ENCODE measurements at regions not wholly inside any gene's neighbourhood (a gene's known extent, or its start where the extent isn't known, plus 50 kb on each side); places are given as distances from the start of the nearest gene placed in this dataset.

DNA sequence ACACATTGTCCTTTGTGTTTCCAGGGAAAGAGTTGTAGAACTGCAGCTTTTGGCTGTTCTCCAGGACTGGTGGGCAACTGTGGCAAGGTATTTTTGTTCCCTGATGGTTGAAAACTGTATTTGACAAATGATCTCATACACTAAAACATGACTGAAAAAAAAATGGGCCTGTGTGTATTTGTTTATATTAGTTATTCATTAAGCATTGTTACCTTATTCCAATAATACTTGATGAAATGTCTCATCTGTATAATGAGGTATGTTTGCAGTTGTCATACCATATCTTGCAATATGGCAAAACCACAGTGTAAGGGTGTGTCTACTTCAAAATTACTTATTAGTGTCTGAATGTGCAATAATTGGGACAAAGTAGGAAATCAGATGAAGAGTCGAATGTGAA, 479.4 kb upstream of the NOVA1 start:
- Histone ChIP-seq H3F3A (ENCODE audit: insufficient read depth, low read length, poor library complexity, severe bottlenecking) (no peaks in the 10 kb centered on the region), H3K9me3 (ENCODE audit: low read length) (no peaks in the 10 kb centered on the region), H3K36me3 (ENCODE audit: insufficient read depth, low read length) (no peaks in the 10 kb centered on the region), H3K4me3 (ENCODE audit: low read length) (no peak overlapping the region), H3K79me2 (replicated peaks; ENCODE audit: insufficient read depth, low read length) (no peaks in the 10 kb centered on the region), H3K9me2 (ENCODE audit: insufficient read depth, low read length) (no peaks in the 10 kb centered on the region), H4K20me1 (ENCODE audit: insufficient read depth) (no peaks in the 10 kb centered on the region), H3K4me2 (ENCODE audit: low read length) (no peak overlapping the region), H2AFZ (ENCODE audit: low read depth, low read length) (no peak overlapping the region), H3K27ac (ENCODE audit: low read length) (no peak overlapping the region), H3K9ac (ENCODE audit: low read length) (no peak overlapping the region), H3K27me3 (ENCODE audit: insufficient read depth, low read depth, low read length) (no peaks in the 10 kb centered on the region)
- TF ChIP-seq MXI1 (conservative IDR thresholded peaks at IDR 0.05; ENCODE audit: poor library complexity, severe bottlenecking) (no peak), TAF1 (IDR thresholded peaks at IDR 0.05; ENCODE audit: low read depth) (no peak), EP300 (conservative IDR thresholded peaks at IDR 0.05; ENCODE audit: poor library complexity, severe bottlenecking) (no peak), SMC3 (conservative IDR thresholded peaks at IDR 0.05; ENCODE audit: poor library complexity) (no peak), POLR2AphosphoS5 (IDR thresholded peaks at IDR 0.05) (no peak), EZH2 (IDR thresholded peaks at IDR 0.05; ENCODE audit: borderline replicate concordance, insufficient read depth, low read length, poor library complexity, severe bottlenecking) (no peak), RAD21 (conservative IDR thresholded peaks at IDR 0.05) (no peak)
- TF ChIP-seq, protein P1, sequence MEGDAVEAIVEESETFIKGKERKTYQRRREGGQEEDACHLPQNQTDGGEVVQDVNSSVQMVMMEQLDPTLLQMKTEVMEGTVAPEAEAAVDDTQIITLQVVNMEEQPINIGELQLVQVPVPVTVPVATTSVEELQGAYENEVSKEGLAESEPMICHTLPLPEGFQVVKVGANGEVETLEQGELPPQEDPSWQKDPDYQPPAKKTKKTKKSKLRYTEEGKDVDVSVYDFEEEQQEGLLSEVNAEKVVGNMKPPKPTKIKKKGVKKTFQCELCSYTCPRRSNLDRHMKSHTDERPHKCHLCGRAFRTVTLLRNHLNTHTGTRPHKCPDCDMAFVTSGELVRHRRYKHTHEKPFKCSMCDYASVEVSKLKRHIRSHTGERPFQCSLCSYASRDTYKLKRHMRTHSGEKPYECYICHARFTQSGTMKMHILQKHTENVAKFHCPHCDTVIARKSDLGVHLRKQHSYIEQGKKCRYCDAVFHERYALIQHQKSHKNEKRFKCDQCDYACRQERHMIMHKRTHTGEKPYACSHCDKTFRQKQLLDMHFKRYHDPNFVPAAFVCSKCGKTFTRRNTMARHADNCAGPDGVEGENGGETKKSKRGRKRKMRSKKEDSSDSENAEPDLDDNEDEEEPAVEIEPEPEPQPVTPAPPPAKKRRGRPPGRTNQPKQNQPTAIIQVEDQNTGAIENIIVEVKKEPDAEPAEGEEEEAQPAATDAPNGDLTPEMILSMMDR (IDR thresholded peaks at IDR 0.05; ENCODE audit: poor library complexity, severe bottlenecking) = no peak
- TF ChIP-seq, protein P2, sequence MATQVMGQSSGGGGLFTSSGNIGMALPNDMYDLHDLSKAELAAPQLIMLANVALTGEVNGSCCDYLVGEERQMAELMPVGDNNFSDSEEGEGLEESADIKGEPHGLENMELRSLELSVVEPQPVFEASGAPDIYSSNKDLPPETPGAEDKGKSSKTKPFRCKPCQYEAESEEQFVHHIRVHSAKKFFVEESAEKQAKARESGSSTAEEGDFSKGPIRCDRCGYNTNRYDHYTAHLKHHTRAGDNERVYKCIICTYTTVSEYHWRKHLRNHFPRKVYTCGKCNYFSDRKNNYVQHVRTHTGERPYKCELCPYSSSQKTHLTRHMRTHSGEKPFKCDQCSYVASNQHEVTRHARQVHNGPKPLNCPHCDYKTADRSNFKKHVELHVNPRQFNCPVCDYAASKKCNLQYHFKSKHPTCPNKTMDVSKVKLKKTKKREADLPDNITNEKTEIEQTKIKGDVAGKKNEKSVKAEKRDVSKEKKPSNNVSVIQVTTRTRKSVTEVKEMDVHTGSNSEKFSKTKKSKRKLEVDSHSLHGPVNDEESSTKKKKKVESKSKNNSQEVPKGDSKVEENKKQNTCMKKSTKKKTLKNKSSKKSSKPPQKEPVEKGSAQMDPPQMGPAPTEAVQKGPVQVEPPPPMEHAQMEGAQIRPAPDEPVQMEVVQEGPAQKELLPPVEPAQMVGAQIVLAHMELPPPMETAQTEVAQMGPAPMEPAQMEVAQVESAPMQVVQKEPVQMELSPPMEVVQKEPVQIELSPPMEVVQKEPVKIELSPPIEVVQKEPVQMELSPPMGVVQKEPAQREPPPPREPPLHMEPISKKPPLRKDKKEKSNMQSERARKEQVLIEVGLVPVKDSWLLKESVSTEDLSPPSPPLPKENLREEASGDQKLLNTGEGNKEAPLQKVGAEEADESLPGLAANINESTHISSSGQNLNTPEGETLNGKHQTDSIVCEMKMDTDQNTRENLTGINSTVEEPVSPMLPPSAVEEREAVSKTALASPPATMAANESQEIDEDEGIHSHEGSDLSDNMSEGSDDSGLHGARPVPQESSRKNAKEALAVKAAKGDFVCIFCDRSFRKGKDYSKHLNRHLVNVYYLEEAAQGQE (IDR thresholded peaks at IDR 0.05; ENCODE audit: borderline replicate concordance) = no peak

DNA sequence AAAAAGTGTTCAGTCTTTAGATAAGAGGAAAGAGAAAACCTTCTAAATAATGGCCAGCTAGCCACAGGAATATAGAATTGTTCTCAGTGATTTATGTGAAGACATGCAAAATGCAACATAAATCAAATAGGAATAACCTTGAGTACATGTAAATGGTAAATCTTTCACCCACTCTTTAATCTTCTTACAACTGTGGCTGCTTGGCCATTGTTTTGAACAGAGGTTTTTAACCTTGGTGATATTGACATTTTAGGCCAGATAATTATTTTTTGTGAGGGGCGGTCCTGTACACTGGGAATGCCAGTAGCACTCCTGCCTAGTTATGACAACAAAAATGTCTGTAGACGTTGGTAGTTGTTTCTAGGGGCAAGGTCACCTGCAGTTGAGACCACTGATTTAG, 479.9 kb upstream of the NOVA1 start:
- Histone ChIP-seq H3K9me3 (ENCODE audit: low read length) (no peaks in the 10 kb centered on the region), H3K27ac (ENCODE audit: low read length) (no peak overlapping the region), H3K36me3 (ENCODE audit: insufficient read depth, low read length) (no peaks in the 10 kb centered on the region), H3K9ac (ENCODE audit: low read length) (no peak overlapping the region), H3K4me2 (ENCODE audit: low read length) (no peak overlapping the region), H3K27me3 (ENCODE audit: insufficient read depth, low read depth, low read length) (no peaks in the 10 kb centered on the region), H3F3A (ENCODE audit: insufficient read depth, low read length, poor library complexity, severe bottlenecking) (no peaks in the 10 kb centered on the region), H4K20me1 (ENCODE audit: insufficient read depth) (no peaks in the 10 kb centered on the region), H3K79me2 (replicated peaks; ENCODE audit: insufficient read depth, low read length) (no peaks in the 10 kb centered on the region), H2AFZ (ENCODE audit: low read depth, low read length) (no peak overlapping the region), H3K4me3 (ENCODE audit: low read length) (no peak overlapping the region), H3K9me2 (ENCODE audit: insufficient read depth, low read length) (no peaks in the 10 kb centered on the region)
- no peak for TF ChIP-seq POLR2AphosphoS5 (IDR thresholded peaks at IDR 0.05)
- TF ChIP-seq MXI1 (conservative IDR thresholded peaks at IDR 0.05; ENCODE audit: poor library complexity, severe bottlenecking) = no peak
- TF ChIP-seq EP300 (conservative IDR thresholded peaks at IDR 0.05; ENCODE audit: poor library complexity, severe bottlenecking) = no peak
- no peak for TF ChIP-seq TAF1 (IDR thresholded peaks at IDR 0.05; ENCODE audit: low read depth)
- TF ChIP-seq, protein P1 (IDR thresholded peaks at IDR 0.05; ENCODE audit: poor library complexity, severe bottlenecking) = no peak
- TF ChIP-seq SMC3 (conservative IDR thresholded peaks at IDR 0.05; ENCODE audit: poor library complexity) = no peak
- TF ChIP-seq RAD21 (conservative IDR thresholded peaks at IDR 0.05) = no peak
- TF ChIP-seq EZH2 (IDR thresholded peaks at IDR 0.05; ENCODE audit: borderline replicate concordance, insufficient read depth, low read length, poor library complexity, severe bottlenecking) = no peak
- TF ChIP-seq, protein P2 (IDR thresholded peaks at IDR 0.05; ENCODE audit: borderline replicate concordance) = no peak
